ENCODE measurements at regions not wholly inside any gene's neighbourhood (a gene's known extent, or its start where the extent isn't known, plus 50 kb on each side); places are given as distances from the start of the nearest gene placed in this dataset.

- Histone ChIP-seq H3K79me1 (ENCODE audit: low read depth in 1 of 2, low read length in 2 of 2) (no peaks in the 10 kb centered on the region), H3K9me1 (ENCODE audit: insufficient read depth, low read length) (no peaks in the 10 kb centered on the region), H3K4me3 (ENCODE audit: insufficient read depth, low read depth, low read length) (no peak overlapping the region), H3K9me3 (ENCODE audit: control insufficient read depth, insufficient read depth, low read length) (peaks cover 5% of the 10 kb centered on the region; the same call in 1 of the 2 replicates), H2BK5ac (ENCODE audit: low read depth, low read length, poor library complexity, severe bottlenecking) (no peak overlapping the region), H3K14ac (replicated peaks; ENCODE audit: low read depth, low read length) (no peak overlapping the region), H3K18ac (ENCODE audit: low read depth, low read length) (no peak overlapping the region), H4K5ac (ENCODE audit: low read depth, low read length) (no peak overlapping the region), H4K8ac (ENCODE audit: low read depth in 2 of 2, low read length in 2 of 2) (no peak overlapping the region), H3K36me3 (ENCODE audit: control insufficient read depth, insufficient read depth, low read length) (no peaks in the 10 kb centered on the region), H2BK20ac (ENCODE audit: low read depth, low read length) (no peak overlapping the region), H3K4me1 (ENCODE audit: control insufficient read depth, insufficient read depth, low read length) (no peaks in the 10 kb centered on the region), H2BK120ac (ENCODE audit: low read depth, low read length) (no peak overlapping the region), H4K20me1 (ENCODE audit: insufficient read depth, low read length) (no peaks in the 10 kb centered on the region), H3K9ac (ENCODE audit: low read depth, low read length) (no peak overlapping the region), H3K4ac (ENCODE audit: low read depth, low read length) (no peak overlapping the region), H2AK5ac (ENCODE audit: low read depth, low read length) (no peak overlapping the region), H2BK15ac (ENCODE audit: low read depth, low read length) (no peak overlapping the region), H3K56ac (ENCODE audit: extremely low read depth, insufficient read depth, low read length) (no peak overlapping the region), H3K27me3 (ENCODE audit: control insufficient read depth, insufficient read depth, low read length) (no peaks in the 10 kb centered on the region), H4K91ac (ENCODE audit: insufficient read depth, low read depth, low read length) (no peak overlapping the region), H2AFZ (replicated peaks; ENCODE audit: low read length, poor library complexity) (no peak overlapping the region), H3K27ac (ENCODE audit: insufficient read depth, low read length) (no peak overlapping the region), H3K4me2 (ENCODE audit: low read depth, low read length) (no peak overlapping the region), H3K23ac (ENCODE audit: low read depth, low read length) (no peak overlapping the region), H2AK9ac (replicated peaks; ENCODE audit: low read depth, low read length, poor library complexity) (no peak overlapping the region)
- ChIA-PET CTCF (no interaction called here), POLR2A (ENCODE audit: unreplicated experiment) (interaction anchor here (0.5 kb wide), 1 partner anchor 13 kb away, joined by 3 read pairs; no protein-coding TSS in a partner anchor)
- BruUV-seq (replicated peaks): no TSS peak
- dilution Hi-C loops (cut with HindIII; ENCODE audit: low sequenced_read_pairs, unreplicated experiment): no loop called here
- WGBS, 2 experiments (ENCODE audit: extremely low coverage in 2 of 2, insufficient read length in 1 of 2): no CpG with 5 or more reads among the region's 5 CpGs
- ATAC-seq (ENCODE audit: low read depth): no peak
- in situ Hi-C loops (cut with MboI; ENCODE audit: low sequenced_read_pairs): no loop called here
- DNase-seq: no peak
- intact Hi-C loops (cut with micrococcal nuclease): no loop called here
- TF ChIP-seq MXI1 (IDR thresholded peaks at IDR 0.05; ENCODE audit: borderline replicate concordance, low read depth, low read length): no peak
- TF ChIP-seq, protein P1, sequence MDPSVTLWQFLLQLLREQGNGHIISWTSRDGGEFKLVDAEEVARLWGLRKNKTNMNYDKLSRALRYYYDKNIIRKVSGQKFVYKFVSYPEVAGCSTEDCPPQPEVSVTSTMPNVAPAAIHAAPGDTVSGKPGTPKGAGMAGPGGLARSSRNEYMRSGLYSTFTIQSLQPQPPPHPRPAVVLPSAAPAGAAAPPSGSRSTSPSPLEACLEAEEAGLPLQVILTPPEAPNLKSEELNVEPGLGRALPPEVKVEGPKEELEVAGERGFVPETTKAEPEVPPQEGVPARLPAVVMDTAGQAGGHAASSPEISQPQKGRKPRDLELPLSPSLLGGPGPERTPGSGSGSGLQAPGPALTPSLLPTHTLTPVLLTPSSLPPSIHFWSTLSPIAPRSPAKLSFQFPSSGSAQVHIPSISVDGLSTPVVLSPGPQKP (IDR thresholded peaks at IDR 0.05; ENCODE audit: borderline replicate concordance, low read depth, low read length): no peak
- TF ChIP-seq MAZ (IDR thresholded peaks at IDR 0.05; ENCODE audit: borderline replicate concordance, low read depth, low read length): no peak
Measured at GRCh38 chr1:213776969-213777368, 210.8 kb upstream of the PROX1 start.

Measured in IMR-90 (cell line).